SK-N-SH treated with all-trans-retinoic acid at 6 μM for 48 hours (cell line): ENCODE measurements at regions not wholly inside any gene's neighbourhood (a gene's known extent, or its start where the extent isn't known, plus 50 kb on each side); places are given as distances from the start of the nearest gene placed in this dataset.
"Not testable (repeated sequence)": the region's sequence is repeated elsewhere in the genome, so short reads cannot be mapped to it uniquely, and the experiment has no call there.

ENCODE experiments used
- ATAC-seq: fragments of 200-7000 bp; cut with Tn5 transposase; 3 replicates; pipeline ENCODE4 v1.9.1; 2020; ENCODE audit warnings: mild to moderate bottlenecking, moderate library complexity
- ARNTL ChIP-seq: fragments of 450-650 bp; formaldehyde crosslinking; IDR thresholded peaks from 2 replicates; pipeline ENCODE4 v1.5.0; 2020; ENCODE audit warnings: low read depth, mild to moderate bottlenecking, moderate library complexity, borderline replicate concordance
- BACH2 ChIP-seq: fragments of 250-450 bp; sonication (Bioruptor Pico); IDR thresholded peaks from 2 replicates; pipeline ENCODE4 v1.9.0; 2021; ENCODE audit warnings: mild to moderate bottlenecking, borderline replicate concordance
- CSDC2 ChIP-seq: fragments of 250-450 bp; sonication (Bioruptor Pico); IDR thresholded peaks from 2 replicates; pipeline ENCODE4 v1.5.0; 2020; ENCODE audit warnings: mild to moderate bottlenecking, moderate library complexity
- ESRRG ChIP-seq: fragments of 250-450 bp; sonication (Bioruptor Pico); IDR thresholded peaks from 2 replicates; pipeline ENCODE4 v1.6.1; 2021; ENCODE audit warnings: mild to moderate bottlenecking
- GLIS3 ChIP-seq: fragments of 250-450 bp; sonication (Bioruptor Pico); IDR thresholded peaks from 2 replicates; pipeline ENCODE4 v1.5.0; 2020; ENCODE audit warnings: mild to moderate bottlenecking, moderate library complexity
- ISL1 ChIP-seq: fragments of 250-450 bp; sonication (Bioruptor Pico); IDR thresholded peaks from 2 replicates; pipeline ENCODE4 v2.1.2; 2022; ENCODE audit warnings: mild to moderate bottlenecking, moderate library complexity
- RARB ChIP-seq: fragments of 250-450 bp; sonication (Bioruptor Pico); IDR thresholded peaks from 2 replicates; pipeline ENCODE4 v1.8.0; 2021; ENCODE audit warnings: mild to moderate bottlenecking, moderate library complexity
- TCF4 ChIP-seq: fragments of 250-450 bp; sonication (Bioruptor Pico); IDR thresholded peaks from 2 replicates; pipeline ENCODE4 v1.8.0; 2021; ENCODE audit warnings: mild to moderate bottlenecking, moderate library complexity, borderline replicate concordance
- TOX ChIP-seq: fragments of 250-450 bp; sonication (Bioruptor Pico); IDR thresholded peaks from 2 replicates; pipeline ENCODE4 v1.8.0; 2021; ENCODE audit warnings: mild to moderate bottlenecking, moderate library complexity, borderline replicate concordance
- ZC3H10 ChIP-seq: fragments of 250-450 bp; sonication (Bioruptor Pico); IDR thresholded peaks from 2 replicates; pipeline ENCODE4 v1.5.1; 2021; ENCODE audit warnings: mild to moderate bottlenecking, moderate library complexity
- ZFP3 ChIP-seq: fragments of 250-450 bp; sonication (Bioruptor Pico); IDR thresholded peaks from 2 replicates; pipeline ENCODE4 v1.5.0; 2020; ENCODE audit warnings: mild to moderate bottlenecking, moderate library complexity
- ZFP30 ChIP-seq: fragments of 450-650 bp; formaldehyde crosslinking; IDR thresholded peaks from 2 replicates; pipeline ENCODE4 v1.5.0; 2022; ENCODE audit warnings: mild to moderate bottlenecking, moderate library complexity
- ZNF565 ChIP-seq: fragments of 450-650 bp; formaldehyde crosslinking; conservative IDR thresholded peaks from 2 replicates; pipeline ENCODE4 v1.5.0; 2020; ENCODE audit warnings: low read depth, mild to moderate bottlenecking, moderate library complexity
- ZNF70 ChIP-seq: fragments of 450-650 bp; formaldehyde crosslinking; IDR thresholded peaks from 2 replicates; pipeline ENCODE4 v1.5.0; 2020; ENCODE audit warnings: mild to moderate bottlenecking, moderate library complexity
- ZNF8 ChIP-seq: fragments of 450-650 bp; formaldehyde crosslinking; IDR thresholded peaks from 2 replicates; pipeline ENCODE4 v1.5.0; 2020; ENCODE audit warnings: mild to moderate bottlenecking, moderate library complexity
- TF ChIP-seq, protein P1 (sequence below): fragments of 250-450 bp; sonication (Bioruptor Pico); IDR thresholded peaks from 2 replicates; pipeline ENCODE4 v1.5.0; 2020; ENCODE audit warnings: mild to moderate bottlenecking, moderate library complexity
- TF ChIP-seq, protein P2 (sequence below): fragments of 250-450 bp; sonication (Bioruptor Pico); IDR thresholded peaks from 2 replicates; pipeline ENCODE4 v1.8.0; 2020; ENCODE audit warnings: mild to moderate bottlenecking, moderate library complexity, borderline replicate concordance
- TF ChIP-seq, protein P3 (sequence below): fragments of 250-450 bp; sonication (Bioruptor Pico); IDR thresholded peaks from 2 replicates; pipeline ENCODE4 v1.5.1; 2020; ENCODE audit warnings: low read depth, mild to moderate bottlenecking, moderate library complexity
- TF ChIP-seq, protein P4 (sequence below): fragments of 250-450 bp; sonication (Bioruptor Pico); IDR thresholded peaks from 2 replicates; pipeline ENCODE4 v1.8.0; 2021; ENCODE audit warnings: low read depth, mild to moderate bottlenecking, moderate library complexity, borderline replicate concordance

DNA sequence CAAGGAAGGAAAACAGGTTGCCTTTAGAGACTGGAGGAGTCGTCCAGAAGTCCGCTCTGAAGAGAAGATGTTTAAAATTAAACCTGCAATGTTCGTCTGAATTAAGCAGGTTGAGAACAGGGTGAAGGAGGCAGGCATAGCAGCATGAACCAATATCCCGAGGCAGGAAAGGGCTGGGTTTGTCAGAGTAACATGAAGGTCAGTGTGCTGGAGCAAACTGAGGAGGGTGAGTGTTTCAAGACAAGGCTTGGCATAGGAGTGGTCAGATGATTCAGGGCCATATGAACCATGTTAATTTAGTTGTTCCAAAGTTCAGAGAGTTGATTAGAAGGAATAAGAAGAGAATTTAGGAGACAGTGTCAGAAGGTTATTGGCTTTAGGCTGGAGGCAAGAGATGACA lies 93.3 kb downstream of the UTRN start:
- TF ChIP-seq ISL1 (CRISPR knock-in tag): no peak
- TF ChIP-seq, protein P1, sequence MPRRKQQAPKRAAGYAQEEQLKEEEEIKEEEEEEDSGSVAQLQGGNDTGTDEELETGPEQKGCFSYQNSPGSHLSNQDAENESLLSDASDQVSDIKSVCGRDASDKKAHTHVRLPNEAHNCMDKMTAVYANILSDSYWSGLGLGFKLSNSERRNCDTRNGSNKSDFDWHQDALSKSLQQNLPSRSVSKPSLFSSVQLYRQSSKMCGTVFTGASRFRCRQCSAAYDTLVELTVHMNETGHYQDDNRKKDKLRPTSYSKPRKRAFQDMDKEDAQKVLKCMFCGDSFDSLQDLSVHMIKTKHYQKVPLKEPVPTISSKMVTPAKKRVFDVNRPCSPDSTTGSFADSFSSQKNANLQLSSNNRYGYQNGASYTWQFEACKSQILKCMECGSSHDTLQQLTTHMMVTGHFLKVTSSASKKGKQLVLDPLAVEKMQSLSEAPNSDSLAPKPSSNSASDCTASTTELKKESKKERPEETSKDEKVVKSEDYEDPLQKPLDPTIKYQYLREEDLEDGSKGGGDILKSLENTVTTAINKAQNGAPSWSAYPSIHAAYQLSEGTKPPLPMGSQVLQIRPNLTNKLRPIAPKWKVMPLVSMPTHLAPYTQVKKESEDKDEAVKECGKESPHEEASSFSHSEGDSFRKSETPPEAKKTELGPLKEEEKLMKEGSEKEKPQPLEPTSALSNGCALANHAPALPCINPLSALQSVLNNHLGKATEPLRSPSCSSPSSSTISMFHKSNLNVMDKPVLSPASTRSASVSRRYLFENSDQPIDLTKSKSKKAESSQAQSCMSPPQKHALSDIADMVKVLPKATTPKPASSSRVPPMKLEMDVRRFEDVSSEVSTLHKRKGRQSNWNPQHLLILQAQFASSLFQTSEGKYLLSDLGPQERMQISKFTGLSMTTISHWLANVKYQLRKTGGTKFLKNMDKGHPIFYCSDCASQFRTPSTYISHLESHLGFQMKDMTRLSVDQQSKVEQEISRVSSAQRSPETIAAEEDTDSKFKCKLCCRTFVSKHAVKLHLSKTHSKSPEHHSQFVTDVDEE (CRISPR knock-in tag): no peak
- TF ChIP-seq, protein P2, sequence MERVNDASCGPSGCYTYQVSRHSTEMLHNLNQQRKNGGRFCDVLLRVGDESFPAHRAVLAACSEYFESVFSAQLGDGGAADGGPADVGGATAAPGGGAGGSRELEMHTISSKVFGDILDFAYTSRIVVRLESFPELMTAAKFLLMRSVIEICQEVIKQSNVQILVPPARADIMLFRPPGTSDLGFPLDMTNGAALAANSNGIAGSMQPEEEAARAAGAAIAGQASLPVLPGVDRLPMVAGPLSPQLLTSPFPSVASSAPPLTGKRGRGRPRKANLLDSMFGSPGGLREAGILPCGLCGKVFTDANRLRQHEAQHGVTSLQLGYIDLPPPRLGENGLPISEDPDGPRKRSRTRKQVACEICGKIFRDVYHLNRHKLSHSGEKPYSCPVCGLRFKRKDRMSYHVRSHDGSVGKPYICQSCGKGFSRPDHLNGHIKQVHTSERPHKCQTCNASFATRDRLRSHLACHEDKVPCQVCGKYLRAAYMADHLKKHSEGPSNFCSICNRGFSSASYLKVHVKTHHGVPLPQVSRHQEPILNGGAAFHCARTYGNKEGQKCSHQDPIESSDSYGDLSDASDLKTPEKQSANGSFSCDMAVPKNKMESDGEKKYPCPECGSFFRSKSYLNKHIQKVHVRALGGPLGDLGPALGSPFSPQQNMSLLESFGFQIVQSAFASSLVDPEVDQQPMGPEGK (CRISPR knock-in tag): no peak
- ATAC-seq: no peak

DNA sequence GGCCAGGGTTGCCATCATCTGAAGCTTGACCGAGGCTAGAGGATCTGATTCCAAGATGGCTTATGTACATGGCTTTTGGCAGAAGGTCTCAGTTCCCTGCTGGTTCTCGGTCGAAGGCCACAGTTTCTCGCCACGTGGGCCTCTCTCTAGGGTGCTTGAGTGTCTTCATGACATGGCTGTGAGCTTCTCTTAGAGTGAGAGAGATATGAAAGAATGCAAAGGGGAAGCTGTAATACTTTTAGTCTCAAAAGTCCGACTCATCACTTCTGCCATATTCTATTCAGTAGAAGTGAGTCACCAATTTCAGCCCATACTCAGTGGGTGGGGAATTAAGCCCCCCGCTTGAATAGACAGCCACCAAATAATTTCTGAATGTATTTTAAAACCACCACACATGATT lies 94.2 kb downstream of the UTRN start:
- ATAC-seq: no peak
- TF ChIP-seq ZNF565 (CRISPR knock-in tag): no peak
- TF ChIP-seq, protein P2 (CRISPR knock-in tag): no peak
- TF ChIP-seq, protein P1 (CRISPR knock-in tag): no peak
- no peak for TF ChIP-seq ZC3H10
- no peak for TF ChIP-seq ZFP30 (CRISPR knock-in tag)
- TF ChIP-seq TCF4: no peak
- no peak for TF ChIP-seq ESRRG (CRISPR knock-in tag)
- TF ChIP-seq ISL1 (CRISPR knock-in tag): no peak
- no peak for TF ChIP-seq CSDC2 (CRISPR knock-in tag)
- TF ChIP-seq ZNF8 (CRISPR knock-in tag): no peak
- TF ChIP-seq RARB (CRISPR knock-in tag): no peak
- no peak for TF ChIP-seq ZNF70 (CRISPR knock-in tag)
- TF ChIP-seq, protein P3, sequence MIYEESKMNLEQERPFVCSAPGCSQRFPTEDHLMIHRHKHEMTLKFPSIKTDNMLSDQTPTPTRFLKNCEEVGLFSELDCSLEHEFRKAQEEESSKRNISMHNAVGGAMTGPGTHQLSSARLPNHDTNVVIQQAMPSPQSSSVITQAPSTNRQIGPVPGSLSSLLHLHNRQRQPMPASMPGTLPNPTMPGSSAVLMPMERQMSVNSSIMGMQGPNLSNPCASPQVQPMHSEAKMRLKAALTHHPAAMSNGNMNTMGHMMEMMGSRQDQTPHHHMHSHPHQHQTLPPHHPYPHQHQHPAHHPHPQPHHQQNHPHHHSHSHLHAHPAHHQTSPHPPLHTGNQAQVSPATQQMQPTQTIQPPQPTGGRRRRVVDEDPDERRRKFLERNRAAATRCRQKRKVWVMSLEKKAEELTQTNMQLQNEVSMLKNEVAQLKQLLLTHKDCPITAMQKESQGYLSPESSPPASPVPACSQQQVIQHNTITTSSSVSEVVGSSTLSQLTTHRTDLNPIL (CRISPR knock-in tag): no peak
- TF ChIP-seq, protein P4, sequence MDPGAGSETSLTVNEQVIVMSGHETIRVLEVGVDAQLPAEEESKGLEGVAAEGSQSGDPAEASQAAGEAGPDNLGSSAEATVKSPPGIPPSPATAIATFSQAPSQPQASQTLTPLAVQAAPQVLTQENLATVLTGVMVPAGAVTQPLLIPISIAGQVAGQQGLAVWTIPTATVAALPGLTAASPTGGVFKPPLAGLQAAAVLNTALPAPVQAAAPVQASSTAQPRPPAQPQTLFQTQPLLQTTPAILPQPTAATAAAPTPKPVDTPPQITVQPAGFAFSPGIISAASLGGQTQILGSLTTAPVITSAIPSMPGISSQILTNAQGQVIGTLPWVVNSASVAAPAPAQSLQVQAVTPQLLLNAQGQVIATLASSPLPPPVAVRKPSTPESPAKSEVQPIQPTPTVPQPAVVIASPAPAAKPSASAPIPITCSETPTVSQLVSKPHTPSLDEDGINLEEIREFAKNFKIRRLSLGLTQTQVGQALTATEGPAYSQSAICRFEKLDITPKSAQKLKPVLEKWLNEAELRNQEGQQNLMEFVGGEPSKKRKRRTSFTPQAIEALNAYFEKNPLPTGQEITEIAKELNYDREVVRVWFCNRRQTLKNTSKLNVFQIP (CRISPR knock-in tag): no peak
- no peak for TF ChIP-seq ARNTL
- no peak for TF ChIP-seq GLIS3 (CRISPR knock-in tag)
- no peak for TF ChIP-seq ZFP3 (CRISPR knock-in tag)
- TF ChIP-seq TOX (CRISPR knock-in tag): no peak
- TF ChIP-seq BACH2: no peak

DNA sequence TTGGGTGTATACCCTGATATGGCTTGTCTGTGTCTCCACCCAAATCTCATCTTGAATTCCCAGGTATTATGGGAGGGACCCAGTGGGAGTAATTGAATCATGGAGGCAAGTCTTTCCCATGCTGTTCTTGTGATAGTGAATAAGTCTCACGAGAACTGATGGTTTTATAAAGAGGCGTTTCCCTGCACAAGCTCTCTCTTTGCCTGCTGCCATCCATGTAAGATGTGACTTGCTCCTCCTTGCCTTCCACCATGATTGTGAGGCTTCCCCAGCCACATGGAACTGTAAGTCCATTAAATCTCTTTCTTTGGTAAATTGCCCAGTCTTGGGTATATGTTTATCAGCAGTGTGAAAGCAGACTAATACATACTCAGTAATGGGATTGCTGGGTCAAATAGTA lies 96.4 kb downstream of the UTRN start:
- not testable (repeated sequence) for ATAC-seq
